PC-9 (cell line): ENCODE measurements at regions not wholly inside any gene's neighbourhood (a gene's known extent, or its start where the extent isn't known, plus 50 kb on each side); places are given as distances from the start of the nearest gene placed in this dataset.

Experiments
- EZH2 ChIP-seq: fragments of 200-600 bp; sonication (generic); IDR thresholded peaks from 2 replicates; pipeline ENCODE4 v1.8.0; 2017; ENCODE audit warnings: antibody characterized with exemption, low read depth
- TF ChIP-seq, protein P1 (sequence below): fragments of 200-600 bp; sonication (generic); conservative IDR thresholded peaks from 2 replicates; pipeline ENCODE4 v1.6.1; 2017; ENCODE audit warnings: mixed run types, antibody characterized with exemption, mild to moderate bottlenecking, moderate library complexity

DNA sequence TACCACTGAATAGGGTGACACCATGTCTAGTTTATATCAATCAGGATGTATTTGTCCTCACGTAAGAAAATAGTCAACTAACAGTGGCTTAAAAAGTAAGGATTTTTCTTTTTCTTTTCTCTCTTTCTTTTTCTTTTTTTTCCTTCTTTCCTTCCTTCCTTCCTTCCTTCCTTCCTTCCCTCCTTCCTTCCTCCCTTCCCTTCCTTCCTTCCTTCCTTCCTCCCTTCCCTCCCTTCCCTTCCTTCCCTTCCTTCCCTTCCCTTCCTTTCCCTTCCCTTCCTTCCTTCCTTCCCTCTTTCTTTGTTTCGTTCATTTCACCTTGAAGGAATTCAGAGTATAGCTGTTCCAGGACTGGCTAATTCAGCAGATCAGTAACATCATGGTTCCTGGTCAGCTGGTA lies 83.2 kb downstream of the SOX4 start:
- TF ChIP-seq, protein P1, sequence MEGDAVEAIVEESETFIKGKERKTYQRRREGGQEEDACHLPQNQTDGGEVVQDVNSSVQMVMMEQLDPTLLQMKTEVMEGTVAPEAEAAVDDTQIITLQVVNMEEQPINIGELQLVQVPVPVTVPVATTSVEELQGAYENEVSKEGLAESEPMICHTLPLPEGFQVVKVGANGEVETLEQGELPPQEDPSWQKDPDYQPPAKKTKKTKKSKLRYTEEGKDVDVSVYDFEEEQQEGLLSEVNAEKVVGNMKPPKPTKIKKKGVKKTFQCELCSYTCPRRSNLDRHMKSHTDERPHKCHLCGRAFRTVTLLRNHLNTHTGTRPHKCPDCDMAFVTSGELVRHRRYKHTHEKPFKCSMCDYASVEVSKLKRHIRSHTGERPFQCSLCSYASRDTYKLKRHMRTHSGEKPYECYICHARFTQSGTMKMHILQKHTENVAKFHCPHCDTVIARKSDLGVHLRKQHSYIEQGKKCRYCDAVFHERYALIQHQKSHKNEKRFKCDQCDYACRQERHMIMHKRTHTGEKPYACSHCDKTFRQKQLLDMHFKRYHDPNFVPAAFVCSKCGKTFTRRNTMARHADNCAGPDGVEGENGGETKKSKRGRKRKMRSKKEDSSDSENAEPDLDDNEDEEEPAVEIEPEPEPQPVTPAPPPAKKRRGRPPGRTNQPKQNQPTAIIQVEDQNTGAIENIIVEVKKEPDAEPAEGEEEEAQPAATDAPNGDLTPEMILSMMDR, result no peak
- no peak for TF ChIP-seq EZH2
